Stomach (tissue), 4 donors: ENCODE measurements at regions not wholly inside any gene's neighbourhood (a gene's known extent, or its start where the extent isn't known, plus 50 kb on each side); places are given as distances from the start of the nearest gene placed in this dataset.

Experiments used
- POLR2A ChIP-seq, 4 donors: fragments of 450-650 bp; IDR thresholded peaks; one replicate each; pipeline ENCODE4 v1.6.1; 2016; ENCODE audit warnings: antibody characterized with exemption in 4 of 4, control low read depth in 2 of 4, mild to moderate bottlenecking in 1 of 4, moderate library complexity in 1 of 4
- POLR2AphosphoS5 ChIP-seq, 3 donors: sonication (generic); formaldehyde crosslinking; IDR thresholded peaks; one replicate each; pipeline ENCODE4 v1.6.1; 2016; ENCODE audit warnings: antibody characterized with exemption in 3 of 3
- TF ChIP-seq, protein P1 (sequence below), 7 experiments: fragments of 450-650 bp in 4 of 7; fragments of 200-600 bp in 3 of 7; sonication (generic) in 3 of 7; IDR thresholded peaks; one replicate each; pipeline ENCODE4 v1.5.1; 2016 to 2019; ENCODE audit warnings: antibody characterized with exemption in 7 of 7, control low read depth in 2 of 7, mild to moderate bottlenecking in 1 of 7

- TF ChIP-seq, protein P1, sequence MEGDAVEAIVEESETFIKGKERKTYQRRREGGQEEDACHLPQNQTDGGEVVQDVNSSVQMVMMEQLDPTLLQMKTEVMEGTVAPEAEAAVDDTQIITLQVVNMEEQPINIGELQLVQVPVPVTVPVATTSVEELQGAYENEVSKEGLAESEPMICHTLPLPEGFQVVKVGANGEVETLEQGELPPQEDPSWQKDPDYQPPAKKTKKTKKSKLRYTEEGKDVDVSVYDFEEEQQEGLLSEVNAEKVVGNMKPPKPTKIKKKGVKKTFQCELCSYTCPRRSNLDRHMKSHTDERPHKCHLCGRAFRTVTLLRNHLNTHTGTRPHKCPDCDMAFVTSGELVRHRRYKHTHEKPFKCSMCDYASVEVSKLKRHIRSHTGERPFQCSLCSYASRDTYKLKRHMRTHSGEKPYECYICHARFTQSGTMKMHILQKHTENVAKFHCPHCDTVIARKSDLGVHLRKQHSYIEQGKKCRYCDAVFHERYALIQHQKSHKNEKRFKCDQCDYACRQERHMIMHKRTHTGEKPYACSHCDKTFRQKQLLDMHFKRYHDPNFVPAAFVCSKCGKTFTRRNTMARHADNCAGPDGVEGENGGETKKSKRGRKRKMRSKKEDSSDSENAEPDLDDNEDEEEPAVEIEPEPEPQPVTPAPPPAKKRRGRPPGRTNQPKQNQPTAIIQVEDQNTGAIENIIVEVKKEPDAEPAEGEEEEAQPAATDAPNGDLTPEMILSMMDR (IDR thresholded peaks at IDR 0.05), result no peak
- no peak for TF ChIP-seq POLR2A (IDR thresholded peaks at IDR 0.05)
- no peak for TF ChIP-seq POLR2AphosphoS5 (IDR thresholded peaks at IDR 0.05)
Measured at GRCh38 chrX:147781844-147782243, 129.9 kb upstream of the FMR1 start.
